ENCODE measurements at regions not wholly inside any gene's neighbourhood (a gene's known extent, or its start where the extent isn't known, plus 50 kb on each side); places are given as distances from the start of the nearest gene placed in this dataset.

- no peak overlapping the region for H3K4me3 ChIP-seq (ENCODE audit: low read depth, low read length)
- no peaks in the 10 kb centered on the region for H3K9me3 ChIP-seq (ENCODE audit: control insufficient read depth, insufficient read depth, low read depth, low read length)
- POLR2A ChIA-PET, result no interaction called here
- no peaks in the 10 kb centered on the region for H3K4me1 ChIP-seq (ENCODE audit: control insufficient read depth, insufficient read depth, low read length)
- no peak for TF ChIP-seq ZNF571 (tag by site-specific recombination; IDR thresholded peaks at IDR 0.05)
- TF ChIP-seq ZNF548 (tag by site-specific recombination; IDR thresholded peaks at IDR 0.05), result no peak
- TF ChIP-seq REPIN1 (tag by site-specific recombination; IDR thresholded peaks at IDR 0.05; ENCODE audit: low read depth), result no peak
- TF ChIP-seq CTCF (tag by site-specific recombination; IDR thresholded peaks at IDR 0.05), result no peak
- TF ChIP-seq ZNF114 (tag by site-specific recombination; IDR thresholded peaks at IDR 0.05), result no peak
- TF ChIP-seq ZNF423 (tag by site-specific recombination; IDR thresholded peaks at IDR 0.05), result no peak
- no peak for TF ChIP-seq ZFP69B (tag by site-specific recombination; IDR thresholded peaks at IDR 0.05)
- TF ChIP-seq ZNF514 (tag by site-specific recombination; IDR thresholded peaks at IDR 0.05), result no peak
- no peak for TF ChIP-seq ZBTB11 (tag by site-specific recombination; conservative IDR thresholded peaks at IDR 0.05; ENCODE audit: low read depth)
- TF ChIP-seq GLI4 (tag by site-specific recombination; IDR thresholded peaks at IDR 0.05), result no peak
- TF ChIP-seq ZNF391 (tag by site-specific recombination; IDR thresholded peaks at IDR 0.05; ENCODE audit: borderline replicate concordance, low read depth), result no peak
- TF ChIP-seq ZNF701 (tag by site-specific recombination; IDR thresholded peaks at IDR 0.05), result no peak
- no peak for TF ChIP-seq ZNF544 (tag by site-specific recombination; IDR thresholded peaks at IDR 0.05)
- TF ChIP-seq, protein P1, sequence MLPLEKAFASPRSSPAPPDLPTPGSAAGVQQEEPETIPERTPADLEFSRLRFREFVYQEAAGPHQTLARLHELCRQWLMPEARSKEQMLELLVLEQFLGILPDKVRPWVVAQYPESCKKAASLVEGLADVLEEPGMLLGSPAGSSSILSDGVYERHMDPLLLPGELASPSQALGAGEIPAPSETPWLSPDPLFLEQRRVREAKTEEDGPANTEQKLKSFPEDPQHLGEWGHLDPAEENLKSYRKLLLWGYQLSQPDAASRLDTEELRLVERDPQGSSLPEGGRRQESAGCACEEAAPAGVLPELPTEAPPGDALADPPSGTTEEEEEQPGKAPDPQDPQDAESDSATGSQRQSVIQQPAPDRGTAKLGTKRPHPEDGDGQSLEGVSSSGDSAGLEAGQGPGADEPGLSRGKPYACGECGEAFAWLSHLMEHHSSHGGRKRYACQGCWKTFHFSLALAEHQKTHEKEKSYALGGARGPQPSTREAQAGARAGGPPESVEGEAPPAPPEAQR (tag by site-specific recombination; IDR thresholded peaks at IDR 0.05), result no peak
- TF ChIP-seq ZFP37 (tag by site-specific recombination; IDR thresholded peaks at IDR 0.05), result no peak
- no peak overlapping the region for H3K27ac ChIP-seq (ENCODE audit: extremely low read depth, low read depth, low read length)
- CTCF ChIA-PET, result interaction anchor here (0.7 to 1.2 kb wide), 2 partner anchors 181 to 250 kb away, joined by 3 to 4 read pairs; no protein-coding TSS in a partner anchor
- no peaks in the 10 kb centered on the region for H3K36me3 ChIP-seq (ENCODE audit: control insufficient read depth in 2 of 2, insufficient read depth in 1 of 2, low read length in 2 of 2)
Observed at GRCh38 chr11:135069890-135070289, 657.8 kb upstream of the B3GAT1 start.

DNA sequence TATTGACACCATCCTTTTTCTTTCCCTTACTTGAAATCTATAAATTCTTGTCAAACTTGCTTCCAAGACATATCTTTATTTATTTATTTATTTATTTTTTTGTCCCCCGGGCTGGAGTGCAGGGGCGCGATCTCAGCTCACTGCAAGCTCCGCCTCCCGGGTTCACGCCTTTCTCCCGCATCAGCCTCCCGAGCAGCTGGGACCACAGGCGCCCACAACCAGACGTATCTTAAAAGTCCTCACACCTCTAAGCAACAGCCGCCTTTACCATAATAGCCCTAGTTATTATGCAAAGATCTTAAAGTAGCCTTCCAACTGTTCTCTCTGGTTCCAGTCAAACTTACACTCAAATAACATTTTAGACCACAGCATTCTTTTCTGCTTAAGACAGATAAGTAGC lies 657.0 kb upstream of the B3GAT1 start:
- no peak for TF ChIP-seq SP3 (tag by site-specific recombination; IDR thresholded peaks at IDR 0.05)
- TF ChIP-seq ZNF549 (tag by site-specific recombination; IDR thresholded peaks at IDR 0.05), result no peak
- TF ChIP-seq MYNN (tag by site-specific recombination; IDR thresholded peaks at IDR 0.05; ENCODE audit: borderline replicate concordance), result no peak
- no peak for TF ChIP-seq ZNF707 (tag by site-specific recombination; IDR thresholded peaks at IDR 0.05)
- no peak for TF ChIP-seq SP7 (tag by site-specific recombination; IDR thresholded peaks at IDR 0.05)
- no peak for TF ChIP-seq ZNF530 (tag by site-specific recombination; IDR thresholded peaks at IDR 0.05; ENCODE audit: low read depth)
- no peak for TF ChIP-seq MZF1 (tag by site-specific recombination; IDR thresholded peaks at IDR 0.05; ENCODE audit: borderline replicate concordance)
- TF ChIP-seq ZNF112 (tag by site-specific recombination; IDR thresholded peaks at IDR 0.05), result no peak
- no peaks in the 10 kb centered on the region for H3K36me3 ChIP-seq (ENCODE audit: control insufficient read depth in 2 of 2, insufficient read depth in 1 of 2, low read length in 2 of 2)
- CTCF ChIA-PET, result no interaction called here
- no peaks in the 10 kb centered on the region for H3K9me3 ChIP-seq (ENCODE audit: control insufficient read depth, insufficient read depth, low read depth, low read length)
- no peak overlapping the region for H3K27ac ChIP-seq (ENCODE audit: extremely low read depth, low read depth, low read length)
- POLR2A ChIA-PET, result no interaction called here
- H3K4me3 ChIP-seq (ENCODE audit: low read depth, low read length), result no peak overlapping the region
- H3K4me1 ChIP-seq (ENCODE audit: control insufficient read depth, insufficient read depth, low read length), result no peaks in the 10 kb centered on the region

Data from HEK293 (cell line).